Neural cell (in vitro differentiated cells): ENCODE measurements at regions not wholly inside any gene's neighbourhood (a gene's known extent, or its start where the extent isn't known, plus 50 kb on each side); places are given as distances from the start of the nearest gene placed in this dataset.

Experiments
- CTCF ChIP-seq: fragments of 450-650 bp; IDR thresholded peaks from 2 replicates; pipeline ENCODE4 v1.5.1; 2014; ENCODE audit warnings: antibody characterized with exemption, mild to moderate bottlenecking, moderate library complexity; ENCODE audit not compliant: poor library complexity, severe bottlenecking
- EP300 ChIP-seq: fragments of 450-650 bp; conservative IDR thresholded peaks from 2 replicates; pipeline ENCODE4 v1.6.1; 2014; ENCODE audit warnings: antibody characterized with exemption, mild to moderate bottlenecking, moderate library complexity; ENCODE audit not compliant: poor library complexity, severe bottlenecking
- EZH2 ChIP-seq: fragments of 200-600, 300-800 bp; shearing (Covaris generic), sonication (generic); IDR thresholded peaks from 2 replicates; pipeline ENCODE4 v1.6.1; 2014; ENCODE audit warnings: antibody characterized with exemption, low read length, borderline replicate concordance, mild to moderate bottlenecking; ENCODE audit not compliant: insufficient read depth, poor library complexity, severe bottlenecking
- POLR2AphosphoS5 ChIP-seq: IDR thresholded peaks from 2 replicates; pipeline ENCODE4 v1.6.1; 2012
- SMC3 ChIP-seq: fragments of 450-650 bp; conservative IDR thresholded peaks from 2 replicates; pipeline ENCODE4 v1.6.1; 2014; ENCODE audit warnings: antibody characterized with exemption, mild to moderate bottlenecking, moderate library complexity; ENCODE audit not compliant: poor library complexity
- TAF1 ChIP-seq: IDR thresholded peaks from 2 replicates; pipeline ENCODE4 v1.6.1; 2012; ENCODE audit warnings: low read depth

GRCh38 chr12:13538136-13538535, 341.6 kb downstream of the EMP1 start:
- TF ChIP-seq TAF1: no peak
- TF ChIP-seq EP300: no peak
- no peak for TF ChIP-seq CTCF
- no peak for TF ChIP-seq EZH2
- no peak for TF ChIP-seq POLR2AphosphoS5
- TF ChIP-seq SMC3: no peak
